HTR-8/SVneo (cell line): ENCODE measurements at regions not wholly inside any gene's neighbourhood (a gene's known extent, or its start where the extent isn't known, plus 50 kb on each side); places are given as distances from the start of the nearest gene placed in this dataset.
"Not testable (repeated sequence)": the region's sequence is repeated elsewhere in the genome, so short reads cannot be mapped to it uniquely, and the experiment has no call there.

ENCODE experiments used
- DNase-seq: peaks from one replicate; pipeline ENCODE4 v3.0.0; 2011; ENCODE audit warnings: low spot score, mixed read lengths; ENCODE audit not compliant: insufficient read length
- FAIRE-seq: peaks from 2 replicates; lab custom pipeline; 2011; peaks lifted over from hg19 to GRCh38; lab: Jason Lieb, UNC

DNA sequence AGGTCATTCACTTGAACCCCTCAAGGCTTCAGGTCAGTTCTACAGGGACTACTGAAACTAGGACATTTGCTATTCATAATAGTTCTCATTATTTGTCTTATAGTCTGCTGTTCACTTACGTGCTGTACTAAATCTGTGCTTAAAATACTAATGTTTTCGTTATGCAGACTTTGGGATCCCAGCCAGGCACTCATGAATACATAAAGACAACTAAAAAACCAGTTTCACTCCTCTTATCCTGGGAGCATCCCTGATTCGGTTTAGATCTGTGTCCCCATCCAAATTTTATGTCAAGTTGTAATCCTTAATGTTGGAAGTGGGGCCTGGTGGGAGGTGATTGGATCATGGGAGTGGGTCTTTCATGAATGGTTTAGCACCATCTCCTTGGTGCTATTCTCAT lies 1291.8 kb downstream of the CDH11 start:
- FAIRE-seq (no peak), DNase-seq (no peak)

DNA sequence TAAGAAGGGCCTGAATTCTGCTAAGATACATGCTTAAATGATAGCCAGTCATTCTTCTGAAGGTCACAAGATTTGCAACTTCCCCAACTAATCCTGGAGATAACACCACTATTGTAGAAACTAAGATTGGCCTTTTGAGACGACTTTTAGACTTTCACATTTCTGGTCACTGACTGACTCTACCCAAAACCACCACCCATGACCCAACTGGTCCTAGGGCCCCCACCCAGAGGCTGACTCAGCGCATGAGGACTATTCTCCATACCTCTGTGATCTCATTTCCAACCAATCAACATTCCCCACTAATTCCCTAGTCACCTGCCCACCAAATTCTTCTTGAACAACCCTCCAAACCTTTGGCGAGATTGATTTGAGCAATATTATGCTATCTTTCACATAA lies 1299.0 kb downstream of the CDH11 start:
- DNase-seq, result no peak
- FAIRE-seq, result no peak

DNA sequence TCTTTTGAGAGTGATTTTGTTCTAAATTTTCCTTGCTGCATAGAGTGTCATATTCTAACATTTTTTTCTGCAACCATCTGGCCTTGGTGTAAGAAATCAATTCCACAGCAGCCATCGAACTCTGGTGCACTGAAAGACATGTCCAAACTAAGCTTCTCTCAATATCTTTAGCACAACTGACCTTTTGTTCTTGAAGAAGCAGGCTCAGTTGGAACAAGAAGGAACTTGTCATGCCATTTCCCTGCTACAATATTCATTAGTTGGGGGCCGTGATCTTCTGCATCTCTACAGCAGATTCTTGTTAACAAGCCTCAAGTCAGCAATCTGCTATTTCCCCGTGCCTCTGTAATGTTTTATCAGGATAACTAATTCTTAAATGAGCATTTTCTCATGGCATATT lies 1305.6 kb downstream of the CDH11 start:
- no peak for FAIRE-seq
- no peak for DNase-seq

DNA sequence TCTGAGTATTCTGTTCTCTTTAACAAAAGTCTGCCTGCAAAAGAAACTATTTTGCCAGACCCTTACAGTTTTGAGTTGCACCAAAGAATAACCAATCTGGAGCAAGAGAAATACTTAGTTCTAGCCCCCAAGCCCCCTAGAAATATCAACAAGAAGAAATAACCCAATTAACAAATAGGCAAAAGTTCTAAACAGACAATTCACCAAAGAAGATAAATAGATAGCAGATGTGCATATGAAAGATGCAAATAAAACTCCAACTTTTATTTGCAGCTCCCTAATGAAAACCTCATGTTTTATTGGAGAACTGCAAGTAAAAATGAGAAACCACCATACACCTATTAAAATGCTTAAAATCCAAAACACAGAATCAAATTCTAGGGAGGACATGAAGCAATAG lies 1308.0 kb downstream of the CDH11 start:
- FAIRE-seq, result no peak
- DNase-seq, result no peak

DNA sequence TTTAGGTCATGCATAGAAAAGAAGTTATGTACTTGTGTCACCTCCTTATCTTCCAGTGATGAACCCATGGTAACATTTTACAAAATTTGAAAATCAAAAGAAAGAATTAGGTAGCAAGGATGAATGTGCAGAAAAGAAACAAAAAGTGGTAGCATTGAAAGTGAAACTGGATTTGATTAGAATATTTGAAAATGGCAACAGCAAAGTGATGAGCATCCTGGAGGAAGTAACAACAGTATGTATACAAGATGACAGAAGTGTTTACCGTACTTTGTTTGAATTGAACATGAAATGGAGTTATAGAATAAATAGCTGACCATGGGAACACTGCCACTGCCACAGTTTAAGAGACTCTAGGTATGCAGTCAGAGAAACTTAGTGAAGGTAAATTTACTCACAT lies 1313.1 kb downstream of the CDH11 start:
- DNase-seq, result no peak
- FAIRE-seq, result no peak

DNA sequence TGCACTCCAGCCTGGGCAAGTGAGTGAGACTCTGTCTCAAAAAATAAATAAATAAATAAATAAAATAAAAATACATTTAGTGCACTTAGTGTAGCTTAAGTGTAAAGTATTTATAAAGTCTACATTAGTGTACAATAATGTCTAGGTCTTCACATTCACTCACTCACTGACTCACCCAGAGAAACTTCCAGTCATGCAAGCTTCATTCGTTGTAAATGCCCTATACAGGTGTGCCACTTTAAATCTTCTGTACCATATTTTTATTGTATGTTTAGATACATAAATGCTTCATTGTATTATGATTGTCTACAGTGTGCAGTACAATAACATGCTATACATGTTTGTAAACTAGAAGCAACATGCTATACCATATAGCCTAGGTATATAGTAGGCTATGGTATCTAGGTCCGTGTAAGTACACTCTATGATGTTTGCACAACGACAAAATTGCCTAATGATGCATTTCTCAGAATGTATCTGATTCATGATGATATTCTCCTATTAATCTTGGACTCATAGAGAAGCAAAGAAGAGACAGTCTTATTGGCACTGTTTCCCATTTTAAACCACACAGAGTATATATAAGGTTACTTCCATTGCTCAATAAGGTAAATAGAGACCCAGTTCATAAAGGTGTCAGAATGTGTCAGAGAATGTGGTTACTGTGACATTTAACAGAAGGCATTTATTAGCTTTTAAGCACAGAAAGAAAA lies 1314.9 kb downstream of the CDH11 start:
- no peak for DNase-seq
- no peak for FAIRE-seq

DNA sequence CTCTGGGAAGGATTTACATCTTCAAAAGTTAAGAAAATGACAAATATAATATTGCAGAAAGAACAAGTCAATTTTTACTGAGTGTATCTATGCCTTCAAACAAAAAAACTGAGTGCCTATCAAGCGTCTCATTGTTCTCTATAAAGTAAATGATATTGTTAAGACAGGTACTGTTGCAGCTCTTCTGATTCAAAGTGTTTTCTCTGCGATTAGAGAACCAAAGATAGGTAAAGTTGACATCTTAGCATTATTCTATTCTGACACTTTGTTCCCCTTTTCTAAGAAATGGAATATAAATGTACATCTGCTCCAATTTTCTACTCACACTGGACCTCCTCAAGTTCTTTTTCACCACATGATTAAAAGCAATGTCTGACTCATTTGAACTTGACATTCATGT lies 1317.7 kb downstream of the CDH11 start:
- DNase-seq (no peak), FAIRE-seq (no peak)

DNA sequence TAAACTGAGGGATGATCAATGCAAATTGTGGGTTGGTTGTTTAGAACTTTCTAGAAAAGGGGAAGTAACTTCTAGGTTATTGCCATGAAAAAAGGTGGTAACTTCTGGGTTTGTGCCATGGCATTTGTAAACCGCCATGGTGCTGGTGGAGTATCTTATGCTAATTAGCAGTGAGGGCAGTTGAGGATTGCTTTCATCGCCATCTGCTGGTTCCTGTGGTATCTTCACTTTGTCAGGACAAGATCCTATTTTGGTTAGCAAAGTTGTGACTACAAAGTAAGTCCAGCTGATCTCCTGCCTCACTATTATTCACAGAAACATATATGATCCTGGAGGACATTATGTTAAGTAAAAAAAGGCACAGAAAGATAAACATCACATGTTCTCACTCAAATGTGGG lies 1332.3 kb downstream of the CDH11 start:
- DNase-seq (no peak), FAIRE-seq (no peak)

DNA sequence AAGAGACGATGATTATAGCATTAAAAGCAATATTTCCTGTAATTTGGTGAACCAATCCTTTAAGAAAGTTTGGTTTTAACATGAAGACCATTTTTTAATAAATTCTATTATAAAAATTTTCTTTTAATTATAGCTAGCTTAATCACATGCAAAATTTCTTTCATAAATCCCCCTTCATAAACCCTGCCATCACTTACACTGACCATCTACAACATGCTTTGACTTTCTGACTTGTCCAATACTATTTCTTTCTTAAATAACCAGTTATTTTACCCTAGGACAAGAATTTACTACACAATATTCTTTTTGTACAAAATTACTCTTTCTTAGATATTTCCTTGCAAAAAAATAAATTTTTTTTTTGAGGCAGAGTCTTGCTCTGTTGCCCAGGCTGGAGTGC lies 1334.8 kb downstream of the CDH11 start:
- DNase-seq (no peak), FAIRE-seq (no peak)

DNA sequence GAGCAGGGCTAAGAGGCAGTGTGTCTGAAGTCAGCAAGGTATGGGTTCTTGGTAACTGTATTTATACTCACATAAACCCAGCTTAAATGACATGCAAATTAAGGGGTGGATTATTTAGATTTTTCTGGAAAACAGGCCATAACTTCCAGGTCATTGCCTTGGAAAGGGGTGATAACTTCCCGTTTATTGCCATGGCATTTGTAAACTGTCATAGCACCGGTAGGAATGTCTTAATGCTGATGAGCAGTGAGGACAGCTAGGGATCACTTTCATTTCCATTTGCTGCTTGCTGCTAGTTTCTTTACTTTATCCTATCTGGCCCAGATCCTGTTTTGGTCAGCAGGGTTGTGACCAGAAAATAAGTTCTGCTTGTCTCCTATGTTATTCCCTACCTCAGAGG lies 1336.7 kb downstream of the CDH11 start:
- DNase-seq, result no peak
- FAIRE-seq, result no peak

DNA sequence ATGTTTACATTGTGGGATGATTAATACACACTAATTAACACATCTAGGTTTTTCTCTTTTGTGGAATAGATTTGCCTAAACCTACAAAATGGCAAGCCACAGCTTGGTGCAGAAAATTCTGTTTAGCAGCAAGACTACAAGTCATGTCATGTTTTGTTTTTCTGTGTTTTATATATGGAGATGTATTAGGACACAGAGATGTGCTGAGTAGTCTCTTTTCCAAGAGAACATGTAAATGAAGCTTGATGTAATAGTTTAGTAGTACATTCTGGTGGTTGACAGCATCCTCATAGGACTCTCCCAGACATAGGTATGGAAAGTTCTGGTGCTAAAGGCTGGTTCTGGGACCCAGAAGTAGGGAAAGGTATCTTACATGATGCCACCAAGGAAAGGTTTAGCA lies 1345.4 kb downstream of the CDH11 start:
- FAIRE-seq (no peak), DNase-seq (no peak)

DNA sequence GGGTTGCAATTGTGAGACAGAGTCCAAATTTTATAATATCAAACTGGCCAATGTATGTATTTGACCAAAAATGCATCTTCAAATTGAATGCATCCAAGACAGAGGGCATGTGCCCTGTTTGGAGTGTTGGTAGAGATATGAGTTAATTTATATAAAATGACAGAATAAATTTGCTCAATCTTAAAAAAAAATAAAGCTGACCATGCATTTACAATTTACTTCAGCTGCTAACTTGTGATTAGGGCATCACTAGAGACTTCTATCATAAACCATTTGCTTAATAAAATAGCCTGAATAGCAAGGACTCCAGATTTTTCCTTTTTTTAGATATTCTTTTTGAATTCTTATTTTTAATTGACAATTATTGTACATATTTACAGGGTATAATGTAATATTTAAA lies 1345.8 kb downstream of the CDH11 start:
- DNase-seq (no peak), FAIRE-seq (no peak)

DNA sequence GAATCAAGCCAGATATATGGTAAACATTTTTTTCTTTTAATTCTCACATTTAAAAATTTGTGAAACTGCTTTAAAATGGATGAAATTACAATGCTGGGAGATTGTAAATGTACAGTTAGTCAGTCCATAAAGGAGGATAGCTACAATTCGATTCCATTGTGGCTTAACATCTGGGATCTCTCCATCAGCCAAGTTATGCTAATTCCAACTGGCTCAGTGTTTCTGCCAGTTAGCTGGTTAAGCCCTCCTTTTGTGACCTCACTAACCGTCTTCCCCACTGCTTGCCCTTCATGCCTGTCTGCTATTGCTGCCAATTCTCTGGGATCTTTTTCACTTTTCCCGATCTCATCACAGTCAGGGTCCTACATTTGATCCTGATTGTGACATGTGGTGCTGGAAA lies 1347.6 kb downstream of the CDH11 start:
- no peak for DNase-seq
- no peak for FAIRE-seq

DNA sequence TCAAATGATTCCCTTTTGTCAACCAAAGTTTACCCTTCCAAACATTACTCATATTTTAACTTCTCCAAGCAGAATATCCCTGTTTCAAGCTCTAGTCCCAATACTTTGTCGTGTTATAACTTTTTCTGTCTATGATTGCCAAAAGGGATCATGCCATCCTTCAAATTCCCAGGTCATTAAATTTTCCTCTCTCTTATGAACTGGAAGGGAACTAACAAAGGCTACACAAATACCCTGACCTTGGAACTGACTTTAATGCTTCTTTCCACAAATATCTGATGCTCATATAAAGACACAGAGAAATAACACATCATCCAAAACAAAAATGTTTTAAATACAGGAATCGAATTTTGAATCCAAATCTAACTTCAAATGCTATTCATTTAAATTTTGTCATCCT lies 1352.7 kb downstream of the CDH11 start:
- FAIRE-seq (no peak), DNase-seq (no peak)

DNA sequence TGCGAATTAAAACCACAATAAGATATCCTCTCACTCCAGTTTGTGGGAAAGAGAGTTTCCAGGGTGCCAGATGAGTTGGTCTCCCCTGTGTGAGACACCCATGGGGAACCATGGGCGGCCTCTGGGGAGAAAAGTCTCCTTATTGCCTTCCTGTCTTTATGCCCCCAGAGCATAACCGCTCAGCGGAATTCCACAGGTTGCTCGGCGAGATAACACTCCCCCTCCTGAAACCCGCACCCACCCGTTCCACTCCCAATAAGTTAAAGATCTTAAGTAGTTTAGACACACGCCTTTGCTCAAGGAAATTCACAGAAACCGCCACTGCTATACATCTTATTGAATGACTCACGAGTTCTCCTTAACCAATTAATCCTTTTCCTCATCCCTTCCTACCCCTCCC lies 1361.6 kb downstream of the CDH11 start:
- DNase-seq, FAIRE-seq: not testable (repeated sequence)

DNA sequence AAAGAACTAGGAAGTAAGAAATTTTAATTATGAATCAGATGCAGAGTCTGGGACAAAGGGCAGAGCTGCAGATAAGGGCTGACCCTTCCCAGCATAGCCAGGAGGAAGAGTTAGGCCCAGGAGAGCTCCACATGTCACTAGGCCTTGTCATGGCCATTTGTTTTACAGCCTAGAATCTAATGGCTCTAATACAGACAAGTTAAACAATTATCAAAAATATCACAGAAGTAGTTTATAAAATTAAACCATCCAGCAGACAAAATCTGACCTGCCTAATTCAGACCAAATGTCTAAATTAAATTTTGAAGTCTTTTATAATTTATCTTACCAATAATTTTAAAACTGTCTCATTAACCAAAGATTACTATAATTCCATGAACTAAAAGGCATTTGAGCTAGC lies 1369.5 kb downstream of the CDH11 start:
- DNase-seq, result no peak
- no peak for FAIRE-seq

DNA sequence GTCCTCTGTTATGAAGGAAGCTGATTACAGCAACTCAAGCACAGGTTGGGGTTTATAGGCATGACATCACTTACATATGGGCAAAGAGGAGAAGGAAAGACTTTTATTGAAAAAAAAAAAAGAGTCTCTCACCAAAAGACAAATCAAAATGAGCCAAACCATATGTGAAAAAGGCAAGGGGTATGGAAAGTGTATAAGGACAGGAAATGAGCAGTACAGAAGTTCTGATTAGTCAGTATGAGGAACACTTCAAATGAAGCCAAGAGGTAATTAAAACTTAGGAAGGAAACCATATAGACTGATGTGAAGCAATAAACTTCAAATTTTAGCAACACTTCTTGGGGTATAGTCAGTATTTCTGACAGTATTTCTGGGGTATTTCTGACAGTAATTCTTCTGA lies 1372.6 kb downstream of the CDH11 start:
- DNase-seq, result no peak

DNA sequence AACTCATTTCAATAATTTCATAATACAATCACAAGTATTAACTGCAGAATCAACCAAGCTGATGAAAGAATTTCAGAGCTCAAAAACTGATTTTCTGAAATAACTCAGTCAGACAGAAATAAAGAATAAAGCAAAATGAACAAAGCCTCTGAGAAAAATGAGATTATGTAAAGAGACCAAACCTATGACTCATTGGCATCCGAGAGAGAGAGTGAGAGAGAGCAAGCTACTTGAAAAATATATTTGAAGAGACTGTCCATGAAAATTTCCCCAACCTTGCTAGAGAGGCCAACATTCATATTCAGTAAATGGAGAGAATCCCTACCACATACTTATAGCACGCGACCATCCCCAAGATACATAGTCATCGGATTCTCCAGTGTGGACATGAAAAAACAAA lies 1376.4 kb downstream of the CDH11 start:
- no peak for DNase-seq
- FAIRE-seq, result no peak

More for the DNA sequence above, 1372.6 kb downstream of the CDH11 start:
- FAIRE-seq, result no peak

DNA sequence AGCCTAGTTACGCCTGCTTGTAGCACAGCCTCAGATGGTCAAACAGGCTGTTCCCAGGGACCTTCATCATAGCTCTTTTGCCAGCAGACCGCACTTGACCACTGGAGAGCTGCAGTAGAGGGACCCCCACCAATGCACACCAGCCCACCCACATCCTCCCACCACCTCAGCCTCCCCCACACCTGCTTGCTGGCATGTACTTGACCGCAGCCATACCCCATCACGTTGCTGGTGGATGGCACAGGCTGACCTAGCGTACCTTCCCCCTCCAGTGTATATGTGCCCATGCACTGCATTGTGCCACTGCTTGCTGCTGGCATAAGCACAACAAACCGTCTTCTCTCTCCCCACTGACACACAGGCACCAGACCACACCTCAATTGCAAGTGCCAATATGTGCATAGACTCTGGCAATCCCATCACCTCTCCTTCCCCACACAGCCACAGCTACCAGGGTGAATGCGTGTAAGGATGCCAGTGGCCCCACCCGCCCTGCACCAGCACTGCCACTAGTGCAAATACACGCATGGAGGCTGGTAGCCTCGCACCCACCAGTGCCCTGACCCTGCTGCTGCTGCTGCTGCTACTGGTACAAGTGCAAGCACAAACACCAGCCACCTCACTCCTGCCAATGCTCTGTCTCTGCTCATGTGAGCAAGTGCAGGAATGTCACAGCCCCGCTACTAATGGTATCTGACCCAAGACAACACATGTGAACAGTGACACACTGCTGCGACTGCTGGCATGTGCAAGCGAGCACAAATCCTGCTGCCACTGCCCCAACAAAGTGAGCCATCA lies 1377.6 kb downstream of the CDH11 start:
- FAIRE-seq, result no peak
- no peak for DNase-seq

DNA sequence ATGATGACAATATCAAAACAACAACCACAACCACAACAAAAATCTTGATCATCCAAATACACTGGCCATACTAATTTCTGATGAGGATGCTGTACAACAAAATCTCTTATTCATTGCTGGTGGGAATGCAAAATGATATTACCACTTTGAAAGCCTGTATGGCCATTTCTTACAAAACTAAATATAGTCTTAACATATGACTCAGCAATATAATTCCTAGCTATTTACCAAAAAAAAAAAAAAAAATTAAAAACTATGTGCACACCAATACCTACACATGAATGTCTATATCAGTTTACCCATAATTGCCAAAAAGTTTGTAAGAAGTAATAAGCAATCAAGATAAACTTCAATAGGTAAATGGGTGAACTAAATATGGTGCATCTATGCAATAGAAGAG lies 1379.7 kb downstream of the CDH11 start:
- DNase-seq, result no peak
- no peak for FAIRE-seq

DNA sequence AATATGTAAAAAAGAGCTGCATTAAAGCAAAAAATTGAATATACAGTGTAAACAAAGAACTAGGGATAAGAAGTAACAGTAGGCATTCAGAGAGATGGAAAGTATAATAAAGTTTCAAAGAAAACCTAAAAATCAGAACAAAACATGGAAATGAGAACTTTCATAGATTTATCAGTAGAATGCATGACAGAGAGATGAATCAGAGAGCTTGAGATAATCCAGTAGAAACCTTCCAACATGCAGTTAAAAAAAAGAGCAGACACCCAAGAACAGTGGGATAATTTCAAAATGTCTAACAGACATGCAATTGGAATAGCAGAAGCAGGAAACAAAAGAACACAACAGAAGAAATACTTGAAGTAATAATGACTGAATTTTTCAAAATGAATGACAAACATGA lies 1384.2 kb downstream of the CDH11 start:
- no peak for FAIRE-seq

DNA sequence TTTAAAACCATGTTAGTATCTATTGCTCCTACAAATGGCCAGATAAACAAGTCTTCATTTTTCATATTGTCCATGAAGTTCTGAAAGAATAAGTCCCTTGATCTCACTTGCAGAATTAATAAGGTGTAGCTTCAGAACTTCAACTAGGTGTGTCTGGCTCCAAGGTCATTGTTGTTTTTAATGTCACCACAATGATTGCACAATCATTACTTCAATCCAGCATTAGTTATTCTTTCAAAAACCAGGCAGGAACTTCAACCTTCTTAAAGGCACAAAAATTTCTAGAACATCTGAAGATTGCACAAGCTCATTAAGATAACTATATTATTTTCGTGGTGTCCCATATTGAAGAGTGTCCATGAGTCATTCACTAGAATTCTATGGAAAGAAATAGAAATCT lies 1386.4 kb downstream of the CDH11 start:
- DNase-seq, result no peak
- FAIRE-seq, result no peak

More for the DNA sequence above, 1384.2 kb downstream of the CDH11 start:
- DNase-seq, result no peak
